ENCODE measurements at regions not wholly inside any gene's neighbourhood (a gene's known extent, or its start where the extent isn't known, plus 50 kb on each side); places are given as distances from the start of the nearest gene placed in this dataset.

DNA sequence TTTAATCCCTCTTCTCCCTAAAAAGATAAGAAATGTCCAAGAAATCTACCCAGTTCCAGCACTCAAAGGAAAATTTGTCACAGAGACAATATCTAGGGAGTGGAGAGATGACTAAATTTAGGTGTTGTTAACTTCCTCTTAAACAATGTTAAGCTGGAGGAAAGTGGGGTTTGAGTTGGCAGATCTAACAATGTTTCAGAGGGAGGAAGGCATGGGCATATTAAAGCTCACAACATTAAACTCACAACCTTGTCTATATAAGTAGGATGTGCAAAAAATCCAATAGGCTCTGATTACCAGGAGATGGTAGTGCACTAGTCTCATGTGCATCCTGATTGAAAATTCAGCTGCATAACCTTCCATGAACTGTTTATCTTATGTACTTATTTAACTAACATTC lies 190.1 kb downstream of the BARHL2 start:
- TF ChIP-seq, protein P1, sequence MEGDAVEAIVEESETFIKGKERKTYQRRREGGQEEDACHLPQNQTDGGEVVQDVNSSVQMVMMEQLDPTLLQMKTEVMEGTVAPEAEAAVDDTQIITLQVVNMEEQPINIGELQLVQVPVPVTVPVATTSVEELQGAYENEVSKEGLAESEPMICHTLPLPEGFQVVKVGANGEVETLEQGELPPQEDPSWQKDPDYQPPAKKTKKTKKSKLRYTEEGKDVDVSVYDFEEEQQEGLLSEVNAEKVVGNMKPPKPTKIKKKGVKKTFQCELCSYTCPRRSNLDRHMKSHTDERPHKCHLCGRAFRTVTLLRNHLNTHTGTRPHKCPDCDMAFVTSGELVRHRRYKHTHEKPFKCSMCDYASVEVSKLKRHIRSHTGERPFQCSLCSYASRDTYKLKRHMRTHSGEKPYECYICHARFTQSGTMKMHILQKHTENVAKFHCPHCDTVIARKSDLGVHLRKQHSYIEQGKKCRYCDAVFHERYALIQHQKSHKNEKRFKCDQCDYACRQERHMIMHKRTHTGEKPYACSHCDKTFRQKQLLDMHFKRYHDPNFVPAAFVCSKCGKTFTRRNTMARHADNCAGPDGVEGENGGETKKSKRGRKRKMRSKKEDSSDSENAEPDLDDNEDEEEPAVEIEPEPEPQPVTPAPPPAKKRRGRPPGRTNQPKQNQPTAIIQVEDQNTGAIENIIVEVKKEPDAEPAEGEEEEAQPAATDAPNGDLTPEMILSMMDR (IDR thresholded peaks at IDR 0.05; ENCODE audit: low read depth, low read length, missing control alignments), result no peak
- in situ Hi-C loops (cut with HindIII; ENCODE audit: low sequenced_read_pairs), result no loop called here
- no peak overlapping the region for H3K4me3 ChIP-seq (ENCODE audit: low read depth, low read length)
- DNase-seq (ENCODE audit: low read depth), result no peak

DNA sequence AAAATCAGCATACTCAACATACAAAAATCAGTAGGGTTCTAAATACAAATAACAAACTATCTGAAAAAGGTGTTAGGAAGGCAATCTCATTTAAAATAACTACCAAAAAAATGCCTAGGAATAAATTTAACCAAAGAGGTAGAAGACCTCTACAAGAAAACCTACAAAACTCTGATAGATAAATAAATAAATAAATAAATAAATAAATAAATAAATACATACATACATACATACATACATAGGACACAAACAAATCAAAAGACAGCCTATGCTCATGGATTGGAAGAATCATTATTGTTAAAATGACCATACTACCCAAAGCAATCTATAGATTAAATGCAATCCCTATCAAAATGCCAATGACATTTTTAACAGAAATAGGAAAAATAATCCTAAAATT lies 194.7 kb downstream of the BARHL2 start:
- in situ Hi-C loops (cut with HindIII; ENCODE audit: low sequenced_read_pairs), result no loop called here
- no peak for DNase-seq (ENCODE audit: low read depth)
- H3K4me3 ChIP-seq (ENCODE audit: low read depth, low read length), result no peak overlapping the region
- TF ChIP-seq, protein P1 (IDR thresholded peaks at IDR 0.05; ENCODE audit: low read depth, low read length, missing control alignments), result no peak

DNA sequence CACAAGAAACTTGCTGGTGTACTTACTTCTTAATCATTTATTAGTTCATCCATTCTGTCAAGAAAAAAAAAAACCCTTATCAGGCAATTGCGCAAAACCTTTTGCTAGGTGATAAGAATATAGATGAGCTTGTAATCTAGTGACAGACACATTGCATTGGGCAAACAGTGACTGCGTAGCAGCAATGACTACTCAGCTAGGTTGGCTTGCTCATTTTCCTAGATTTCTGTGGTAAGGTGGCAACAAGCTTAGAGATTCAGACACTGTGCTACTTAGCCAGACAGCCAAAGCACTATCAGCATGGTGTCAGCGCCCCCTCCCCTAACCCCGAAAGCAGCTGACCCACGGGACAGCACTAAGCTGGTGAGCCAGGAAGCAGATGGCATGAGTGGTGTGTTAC lies 203.1 kb downstream of the BARHL2 start:
- no peak for DNase-seq (ENCODE audit: low read depth)
- H3K4me3 ChIP-seq (ENCODE audit: low read depth, low read length), result no peak overlapping the region
- TF ChIP-seq, protein P1 (IDR thresholded peaks at IDR 0.05; ENCODE audit: low read depth, low read length, missing control alignments), result no peak
- in situ Hi-C loops (cut with HindIII; ENCODE audit: low sequenced_read_pairs), result no loop called here

DNA sequence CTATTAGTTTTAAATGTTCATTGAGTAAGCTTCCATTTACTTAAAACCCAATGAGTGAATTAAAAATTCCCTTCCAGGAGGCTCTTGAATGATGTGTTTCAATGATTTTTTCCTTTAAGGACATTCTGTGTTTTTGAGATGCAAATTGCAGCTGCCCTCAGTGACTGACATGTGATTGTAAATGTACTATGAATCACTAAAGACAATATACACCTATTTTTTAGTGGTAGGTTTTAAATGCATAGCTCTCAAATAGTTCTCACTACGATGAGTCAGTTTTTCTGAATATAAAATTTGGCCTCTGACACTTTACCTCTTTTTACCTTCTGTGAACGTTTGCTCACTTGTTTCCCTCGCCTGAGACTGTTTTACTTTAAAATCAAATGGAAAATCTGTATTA lies 204.7 kb downstream of the BARHL2 start:
- TF ChIP-seq, protein P1 (IDR thresholded peaks at IDR 0.05; ENCODE audit: low read depth, low read length, missing control alignments), result no peak
- in situ Hi-C loops (cut with HindIII; ENCODE audit: low sequenced_read_pairs), result no loop called here
- DNase-seq (ENCODE audit: low read depth), result no peak
- no peak overlapping the region for H3K4me3 ChIP-seq (ENCODE audit: low read depth, low read length)

DNA sequence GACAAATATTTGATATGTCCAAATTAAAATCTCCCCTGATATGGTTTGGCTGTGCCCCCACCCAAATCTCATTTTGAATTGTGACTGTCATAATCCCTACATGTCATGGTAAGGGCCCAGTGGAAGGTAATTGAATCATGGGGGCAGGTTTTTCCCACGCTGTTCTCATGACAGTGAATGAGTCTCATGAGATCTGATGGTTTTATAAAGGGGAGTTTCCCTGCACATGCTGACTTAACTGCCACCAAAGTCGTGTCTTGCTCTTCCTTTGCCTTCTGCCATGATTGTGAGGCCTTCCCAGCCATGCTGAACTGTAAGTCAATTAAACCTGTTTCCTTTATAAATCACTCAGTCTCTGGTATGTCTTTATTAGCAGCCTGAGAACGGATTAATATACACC lies 207.0 kb downstream of the BARHL2 start:
- in situ Hi-C loops (cut with HindIII; ENCODE audit: low sequenced_read_pairs), result no loop called here
- H3K4me3 ChIP-seq (ENCODE audit: low read depth, low read length), result no peak overlapping the region
- DNase-seq (ENCODE audit: low read depth), result no peak
- TF ChIP-seq, protein P1 (IDR thresholded peaks at IDR 0.05; ENCODE audit: low read depth, low read length, missing control alignments), result no peak

DNA sequence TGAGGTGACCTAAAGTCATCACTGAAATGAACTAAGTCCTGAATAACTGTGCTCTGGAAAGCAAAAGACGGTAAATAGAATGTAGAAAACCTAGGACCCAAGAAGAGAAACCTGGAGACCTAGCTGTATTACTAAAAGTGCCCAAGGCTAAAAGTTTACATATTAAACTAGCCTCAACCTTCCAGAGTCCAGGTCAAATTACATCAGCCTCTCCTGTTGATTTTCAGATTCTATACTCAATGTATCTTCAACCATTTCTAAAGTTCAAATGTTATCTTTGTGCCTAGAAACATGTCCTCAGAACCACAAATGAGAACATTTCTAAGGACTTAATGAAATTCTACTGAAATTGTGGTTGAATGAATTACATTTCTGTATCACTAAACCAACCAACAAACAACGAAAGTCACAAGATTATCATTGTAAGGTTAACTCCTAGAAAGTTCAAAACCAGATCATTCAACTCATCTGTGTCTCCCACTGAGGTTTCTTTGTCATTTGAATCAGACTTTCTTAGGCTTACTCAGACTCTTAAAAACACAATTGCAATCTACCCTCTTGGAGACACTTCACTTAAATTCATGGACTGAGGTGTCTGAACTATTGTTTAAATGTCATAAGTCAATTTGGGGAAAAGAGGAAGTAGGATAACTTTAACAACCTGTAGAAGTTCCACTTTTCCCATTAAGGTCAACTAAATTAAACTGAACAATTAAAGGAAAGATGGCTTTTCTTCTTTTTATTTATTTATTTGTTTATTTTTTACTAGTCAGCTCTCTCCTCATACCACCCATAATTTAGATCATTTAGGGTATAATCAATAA lies 207.7 kb downstream of the BARHL2 start:
- in situ Hi-C loops (cut with HindIII; ENCODE audit: low sequenced_read_pairs), result no loop called here
- H3K4me3 ChIP-seq (ENCODE audit: low read depth, low read length), result no peak overlapping the region

More for the DNA sequence above, 207.7 kb downstream of the BARHL2 start:
- TF ChIP-seq, protein P1 (IDR thresholded peaks at IDR 0.05; ENCODE audit: low read depth, low read length, missing control alignments), result no peak
- DNase-seq (ENCODE audit: low read depth), result no peak

All from astrocyte of the cerebellum (primary cell).